ENCODE measurements at regions not wholly inside any gene's neighbourhood (a gene's known extent, or its start where the extent isn't known, plus 50 kb on each side); places are given as distances from the start of the nearest gene placed in this dataset.
"Not testable (repeated sequence)": the region's sequence is repeated elsewhere in the genome, so short reads cannot be mapped to it uniquely, and the experiment has no call there.

DNA sequence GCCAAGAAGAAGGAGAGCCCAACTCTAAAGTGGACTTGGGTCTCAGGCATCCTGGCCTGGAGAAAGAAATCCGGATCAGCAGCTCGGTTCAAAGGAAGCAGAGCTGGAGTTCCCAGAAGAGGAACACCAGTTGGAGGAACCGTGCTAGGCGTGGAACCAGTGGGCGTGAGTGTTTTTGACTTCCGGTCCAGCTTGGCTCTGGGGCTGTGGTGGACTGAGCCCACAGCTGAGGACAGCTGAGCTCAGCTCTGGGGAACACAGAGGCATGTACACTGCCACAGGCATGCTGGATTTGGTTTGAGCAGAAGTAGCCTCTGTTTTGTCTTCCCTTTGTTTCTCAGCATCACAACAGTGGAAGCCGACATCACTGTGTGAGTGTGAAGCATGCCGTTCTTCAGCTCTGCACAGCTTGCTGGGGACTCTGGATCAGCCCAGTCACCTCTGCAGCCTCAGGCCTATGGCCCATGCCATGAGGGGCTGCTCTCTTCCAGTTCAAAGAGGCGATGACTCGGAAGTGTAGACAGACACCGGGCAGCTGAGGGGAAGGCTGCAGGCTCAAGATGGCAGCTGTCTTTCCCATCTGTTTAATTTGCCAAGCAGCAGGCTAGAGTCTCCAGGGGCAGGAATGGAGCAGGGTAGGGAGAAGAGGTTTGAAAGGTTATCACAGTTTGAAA lies 185.8 kb upstream of the UBE3A start:
- DNase-seq (ENCODE audit: low read depth in 2 of 2), result no peak

- DNase-seq (ENCODE audit: low read depth in 2 of 2), result no peak
These were observed 184.9 kb upstream of the UBE3A start for GRCh38 chr15:25623708-25624107.

DNA sequence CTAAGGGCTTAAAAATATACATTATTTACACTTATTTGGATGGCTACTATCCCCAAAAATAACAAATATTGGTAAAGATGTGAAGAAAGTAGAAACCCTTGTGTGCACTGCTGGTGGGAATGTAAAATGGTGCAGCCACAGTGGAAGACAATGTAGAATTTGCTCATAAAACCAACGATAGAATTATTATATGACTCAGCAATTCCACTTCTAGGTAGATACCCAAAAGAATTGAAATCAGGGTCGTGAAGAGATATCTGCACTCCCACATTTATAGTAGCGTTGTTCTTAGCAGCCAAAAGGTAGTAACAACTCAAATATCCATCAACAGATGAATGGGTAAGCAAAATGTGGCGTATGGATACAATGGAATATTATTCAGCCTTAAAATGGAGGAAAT lies 181.6 kb upstream of the UBE3A start:
- DNase-seq (ENCODE audit: low read depth in 2 of 2), result no peak

DNA sequence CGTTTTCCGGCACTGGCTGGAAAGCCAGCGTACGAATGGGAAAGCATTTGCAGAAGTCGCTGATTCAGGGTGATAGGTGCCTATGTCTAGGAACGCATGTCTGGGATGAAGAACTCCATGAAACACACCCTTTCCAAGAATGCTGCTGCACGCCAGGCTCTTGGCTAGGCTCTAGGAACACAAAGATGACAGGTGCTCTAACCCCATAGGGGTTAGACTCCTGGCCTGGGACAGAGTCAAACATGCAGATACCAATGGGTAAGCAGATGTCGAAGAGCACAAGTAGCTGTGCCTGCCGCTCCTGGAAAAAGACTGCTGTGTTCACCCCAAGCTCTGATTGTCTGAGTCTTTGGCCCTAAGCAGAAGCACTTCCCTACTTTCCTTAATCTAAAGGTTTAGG lies 180.9 kb upstream of the UBE3A start:
- DNase-seq (ENCODE audit: low read depth in 2 of 2), result no peak

- DNase-seq (ENCODE audit: low read depth in 2 of 2), result no peak
These were observed 180.3 kb upstream of the UBE3A start for GRCh38 chr15:25619076-25619475.

- no peak for DNase-seq (ENCODE audit: low read depth in 2 of 2)
These were observed 179.3 kb upstream of the UBE3A start for GRCh38 chr15:25618161-25618560.

- no peak for DNase-seq (ENCODE audit: low read depth in 2 of 2)
These were observed 177.6 kb upstream of the UBE3A start for GRCh38 chr15:25616471-25616870.

DNA sequence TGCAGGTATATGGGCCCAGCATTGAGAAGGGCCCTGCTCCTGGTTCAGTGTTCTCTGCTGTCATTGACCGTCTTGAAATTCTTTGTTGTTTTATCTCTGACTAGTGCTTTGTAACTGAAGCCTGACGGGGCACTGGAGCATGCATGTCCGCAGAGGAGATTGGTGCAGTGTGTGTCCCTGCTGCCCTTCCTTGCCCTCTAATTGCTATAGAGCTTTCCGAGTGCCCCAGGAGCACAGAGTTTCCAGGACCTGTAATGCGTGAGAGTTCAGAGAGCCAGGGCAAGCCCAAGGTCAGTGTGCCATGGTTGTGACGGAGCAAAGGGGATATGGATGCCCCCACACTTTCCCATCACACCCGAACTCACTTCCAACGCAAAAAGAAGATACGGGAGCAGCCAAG lies 174.3 kb upstream of the UBE3A start:
- no peak for DNase-seq (ENCODE audit: low read depth in 2 of 2)

GRCh38 chr15:25611603-25612002 lies 172.8 kb upstream of the UBE3A start:
- DNase-seq (ENCODE audit: low read depth in 2 of 2), result no peak

GRCh38 chr15:25609371-25609770 lies 170.5 kb upstream of the UBE3A start:
- no peak for DNase-seq (ENCODE audit: low read depth in 2 of 2)

GRCh38 chr15:25608926-25609325 lies 170.1 kb upstream of the UBE3A start:
- DNase-seq (ENCODE audit: low read depth in 2 of 2), result no peak

DNA sequence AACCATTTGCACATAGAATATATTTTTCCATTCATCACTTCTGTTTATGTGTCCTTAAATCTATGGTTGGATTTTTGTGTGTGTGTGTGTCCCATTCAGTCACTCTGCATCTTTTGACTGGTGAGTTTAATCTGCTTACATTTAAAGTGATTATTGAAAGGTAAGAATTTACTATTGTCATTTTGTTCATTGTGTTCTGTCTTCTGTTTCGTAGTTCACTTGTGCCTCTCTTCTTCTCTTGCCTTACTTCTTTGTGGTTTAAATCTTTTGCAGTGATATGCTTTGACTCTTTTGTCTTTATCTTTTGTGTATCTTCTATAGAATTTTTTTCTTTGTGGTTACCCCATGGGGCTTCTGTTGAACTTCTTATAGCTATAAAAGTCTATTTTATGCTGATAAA lies 166.3 kb upstream of the UBE3A start:
- DNase-seq (ENCODE audit: low read depth in 2 of 2), result no peak

DNA sequence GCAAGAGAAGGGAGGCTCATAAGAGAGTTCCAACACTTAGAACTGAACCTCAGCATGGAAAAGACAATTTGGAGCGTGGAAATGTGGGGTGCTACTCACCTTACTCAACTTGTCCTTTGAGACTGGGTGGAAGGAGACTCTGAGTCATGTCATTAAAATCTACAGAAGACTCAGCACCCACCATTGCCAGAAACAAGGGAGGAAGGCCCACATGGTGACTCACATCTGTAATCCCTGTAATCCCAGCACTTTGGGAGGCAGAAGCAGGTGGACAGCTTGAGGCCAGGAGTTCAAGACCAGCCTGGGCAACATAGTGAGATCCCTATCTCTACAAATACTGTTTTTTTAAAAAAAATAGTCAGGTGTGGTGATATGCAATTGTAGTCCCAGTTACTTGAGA lies 161.9 kb upstream of the UBE3A start:
- DNase-seq (ENCODE audit: low read depth in 2 of 2), result no peak

GRCh38 chr15:25597571-25597970 lies 158.7 kb upstream of the UBE3A start:
- DNase-seq (ENCODE audit: low read depth in 2 of 2), result no peak

- DNase-seq (ENCODE audit: low read depth in 2 of 2), result no peak
These were observed 158.1 kb upstream of the UBE3A start for GRCh38 chr15:25596644-25597562.

GRCh38 chr15:25587616-25588340 lies 149.0 kb upstream of the UBE3A start:
- no peak for DNase-seq (ENCODE audit: low read depth in 2 of 2)

DNA sequence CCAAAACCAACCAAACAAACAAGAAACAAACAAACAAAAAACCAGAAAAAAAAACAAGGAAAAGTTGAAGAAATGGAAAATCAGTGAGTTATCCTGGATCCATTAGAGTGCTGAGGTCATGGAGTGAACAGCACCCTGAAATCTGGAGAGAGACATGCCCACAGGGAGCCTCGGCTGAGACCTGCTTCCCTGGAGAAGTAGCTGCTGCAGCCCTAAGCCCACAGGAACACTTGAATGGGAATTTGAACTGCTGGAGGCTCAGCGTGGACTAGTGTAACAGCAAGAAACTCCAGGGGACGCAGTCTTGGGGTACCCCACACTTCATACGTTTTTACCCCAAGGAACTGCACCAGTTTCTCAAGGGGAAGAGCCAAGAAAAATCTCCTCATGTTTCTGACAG lies 144.1 kb upstream of the UBE3A start:
- no peak for DNase-seq (ENCODE audit: low read depth in 2 of 2)

DNA sequence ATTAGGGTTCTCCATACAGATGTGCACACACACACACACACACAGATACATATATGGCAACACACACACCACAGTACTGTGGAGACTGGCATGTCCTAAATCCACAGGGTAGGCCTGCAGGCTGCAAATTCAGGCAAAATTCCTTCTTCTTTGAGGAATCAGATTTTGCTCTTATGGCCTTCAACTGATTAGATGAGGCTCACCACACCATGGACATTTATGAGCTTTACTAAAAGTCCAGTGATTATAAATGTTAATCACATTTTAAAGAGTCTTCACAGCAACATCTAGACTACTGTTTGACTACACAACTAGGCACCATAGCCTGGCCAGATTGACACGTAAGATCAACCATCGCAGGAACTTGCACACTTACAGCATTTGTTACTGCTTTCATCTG lies 140.3 kb upstream of the UBE3A start:
- no peak for DNase-seq (ENCODE audit: low read depth in 2 of 2)

- DNase-seq (ENCODE audit: low read depth in 2 of 2), result no peak
These were observed 133.4 kb upstream of the UBE3A start for GRCh38 chr15:25572191-25572590.

- no peak for DNase-seq (ENCODE audit: low read depth in 2 of 2)
These were observed 129.9 kb upstream of the UBE3A start for GRCh38 chr15:25568751-25569150.

DNA sequence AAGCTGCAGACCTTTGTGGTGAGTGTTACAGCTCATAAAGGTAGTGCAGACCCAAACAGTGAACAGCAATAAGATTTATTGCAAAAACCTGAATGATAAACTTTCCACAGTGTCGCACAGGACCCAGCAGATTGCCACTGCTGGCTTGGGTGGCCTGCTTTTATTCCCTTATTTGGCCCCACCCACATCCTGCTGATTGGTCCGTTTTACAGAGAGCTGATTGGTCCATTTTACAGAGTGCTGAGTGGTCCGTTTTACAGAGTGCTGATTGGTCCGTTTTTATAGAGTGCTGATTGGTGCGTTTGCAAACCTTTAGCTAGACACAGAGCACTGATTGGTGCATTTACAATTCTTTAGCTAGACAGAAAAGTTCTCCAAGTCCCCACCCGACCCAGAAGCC lies 127.7 kb upstream of the UBE3A start:
- not testable (repeated sequence) for DNase-seq (ENCODE audit: low read depth in 2 of 2)

- no peak for DNase-seq (ENCODE audit: low read depth in 2 of 2)
These were observed 126.8 kb upstream of the UBE3A start for GRCh38 chr15:25565470-25566264.
